ENCODE measurements at regions not wholly inside any gene's neighbourhood (a gene's known extent, or its start where the extent isn't known, plus 50 kb on each side); places are given as distances from the start of the nearest gene placed in this dataset.
"Not testable (repeated sequence)": the region's sequence is repeated elsewhere in the genome, so short reads cannot be mapped to it uniquely, and the experiment has no call there.

DNA sequence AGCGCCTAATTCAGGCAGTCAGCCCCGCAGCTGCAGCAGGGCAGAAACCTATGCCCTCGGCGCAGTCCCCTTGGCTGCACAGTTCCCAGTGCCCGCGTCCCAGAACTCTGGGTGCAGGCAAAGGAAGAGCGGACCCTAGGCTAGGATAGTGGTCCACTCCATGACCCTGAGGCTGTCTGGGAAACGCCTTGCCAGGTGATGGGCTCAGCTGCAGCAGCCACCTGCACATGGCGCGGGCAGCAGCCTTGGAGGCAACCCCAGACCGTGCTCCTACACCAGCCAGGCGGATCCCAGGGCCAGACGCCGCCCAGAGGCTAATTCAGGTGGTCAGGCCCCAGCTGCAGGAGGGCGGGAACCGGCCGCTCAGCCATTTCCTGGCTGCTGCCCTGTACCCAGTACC, 83.0 kb downstream of the POTEC start:
- DNase-seq (ENCODE audit: low read depth in 3 of 3, low spot score in 1 of 3), result not testable (repeated sequence)

DNA sequence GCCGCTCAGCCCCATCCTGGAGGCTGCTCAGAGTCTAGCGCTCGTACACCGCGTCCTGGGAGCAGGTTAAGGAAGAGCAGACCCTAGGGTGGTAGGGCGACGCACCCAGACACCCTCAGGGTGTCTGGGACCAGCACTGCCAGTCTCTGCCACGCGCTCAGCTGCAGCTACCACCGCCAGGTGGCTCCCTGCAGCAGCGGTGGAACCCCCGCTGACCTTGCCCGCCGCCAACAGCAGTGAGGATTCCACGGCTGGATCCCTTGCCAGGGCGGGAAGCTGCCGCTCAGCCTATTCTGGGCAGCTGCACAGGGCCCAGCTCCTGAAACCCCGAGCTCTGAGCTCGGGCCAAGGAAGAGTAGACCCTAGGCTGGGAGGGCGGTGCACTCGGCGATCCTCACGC, 83.6 kb downstream of the POTEC start:
- not testable (repeated sequence) for DNase-seq (ENCODE audit: low read depth in 3 of 3, low spot score in 1 of 3)

DNA sequence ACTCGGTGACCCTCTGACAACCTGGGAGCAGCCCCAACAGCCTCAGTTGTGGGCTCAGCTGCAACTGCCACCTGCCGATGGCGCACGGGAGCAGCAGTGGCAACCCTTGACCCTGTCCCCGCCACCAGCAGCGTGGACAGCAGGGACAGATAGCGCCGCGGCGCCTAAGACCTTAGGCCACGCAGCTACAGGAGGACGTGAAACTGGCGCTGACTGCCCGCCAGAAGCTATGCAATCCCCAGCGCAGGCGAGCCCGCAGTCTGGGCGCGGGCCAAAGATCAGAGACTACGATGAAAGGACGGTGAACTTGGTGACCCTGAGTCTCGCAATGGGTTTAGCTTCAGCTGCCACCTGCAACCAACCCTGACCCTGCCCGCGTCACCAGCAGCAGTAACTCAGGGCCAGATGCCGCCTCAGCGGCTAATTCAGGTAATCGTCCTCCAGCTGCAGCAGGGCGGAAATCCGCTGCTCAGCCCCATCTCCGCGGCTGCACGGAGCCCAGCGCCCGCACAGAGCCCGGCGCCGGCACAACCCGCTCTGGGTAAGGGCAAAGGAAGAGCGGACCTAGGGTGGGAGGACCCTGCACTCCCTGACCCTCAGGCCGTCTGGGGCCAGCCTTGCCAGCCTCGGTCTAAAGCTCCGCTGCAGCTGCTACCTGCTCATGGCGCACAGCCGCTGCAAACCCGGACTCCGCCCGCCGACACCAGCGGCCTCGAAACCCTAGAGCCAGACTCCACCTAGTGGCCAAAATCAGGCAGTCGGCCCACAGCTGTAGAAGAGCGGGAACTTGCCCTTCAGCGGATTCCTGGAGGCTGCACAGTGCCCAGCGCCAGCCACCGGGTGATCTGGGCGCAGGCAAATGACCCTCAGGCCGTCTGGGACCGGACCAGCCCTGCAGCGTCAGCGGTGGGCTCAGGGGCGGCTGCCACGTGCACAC, 85.1 kb downstream of the POTEC start:
- DNase-seq (ENCODE audit: low read depth in 3 of 3, low spot score in 1 of 3), result peak; percentile 9 to 52 (median 48)

DNA sequence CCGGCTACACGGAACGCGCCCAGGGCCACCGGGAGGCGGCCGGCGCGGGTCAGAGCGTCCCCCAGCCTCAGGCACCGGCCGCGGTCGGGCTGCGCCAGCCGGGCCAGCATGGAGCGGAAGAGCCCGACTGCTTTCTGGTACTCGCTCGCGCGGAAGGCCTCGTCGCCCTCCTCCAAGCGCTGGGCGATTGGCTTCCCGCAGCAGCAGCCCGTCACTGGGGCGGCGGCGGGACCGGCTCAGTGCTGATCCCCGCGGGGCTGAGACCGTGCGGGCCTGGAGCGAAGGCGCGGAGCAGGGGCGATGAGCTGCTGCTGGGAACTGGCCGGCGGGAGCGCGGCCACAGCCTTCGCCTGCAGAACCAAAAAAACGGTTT, 92.8 kb downstream of the POTEC start:
- DNase-seq (ENCODE audit: low read depth in 3 of 3, low spot score in 1 of 3), result peak in 1 of 3 donors; percentile 28

DNA sequence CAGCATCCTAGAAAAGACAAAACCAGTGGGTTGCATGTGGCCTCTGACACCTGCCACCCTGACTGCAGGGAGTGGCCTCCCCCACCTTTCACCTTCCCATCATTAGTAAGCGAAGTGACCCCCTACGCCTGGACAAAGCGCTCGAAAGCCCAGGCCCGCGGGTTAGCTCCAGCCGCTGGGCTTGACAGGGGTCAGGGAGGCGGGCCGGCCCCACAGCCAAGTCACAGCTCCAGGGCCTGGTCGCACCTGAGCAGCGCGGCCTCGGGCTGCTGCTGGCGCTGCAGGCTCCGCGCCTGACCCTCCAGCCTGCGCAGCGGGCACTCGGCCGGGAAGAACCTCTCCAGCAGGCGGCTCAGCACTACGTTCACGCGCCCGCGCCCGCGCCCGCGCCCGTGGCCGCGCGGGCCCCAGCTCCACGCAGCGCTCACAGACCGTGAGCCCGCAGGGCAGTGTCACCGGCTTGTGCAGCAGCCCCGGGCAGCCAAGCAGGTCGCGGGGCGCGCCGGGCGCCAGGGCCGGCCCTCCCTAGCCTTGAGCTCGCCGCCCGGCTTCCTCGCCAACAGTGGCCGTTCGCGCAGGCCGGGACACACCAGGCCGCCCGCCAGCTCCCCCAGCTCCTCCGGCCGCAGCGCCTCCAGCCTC, 93.3 kb downstream of the POTEC start:
- peak in 1 of 3 donors; percentile 18 for DNase-seq (ENCODE audit: low read depth in 3 of 3, low spot score in 1 of 3)

DNA sequence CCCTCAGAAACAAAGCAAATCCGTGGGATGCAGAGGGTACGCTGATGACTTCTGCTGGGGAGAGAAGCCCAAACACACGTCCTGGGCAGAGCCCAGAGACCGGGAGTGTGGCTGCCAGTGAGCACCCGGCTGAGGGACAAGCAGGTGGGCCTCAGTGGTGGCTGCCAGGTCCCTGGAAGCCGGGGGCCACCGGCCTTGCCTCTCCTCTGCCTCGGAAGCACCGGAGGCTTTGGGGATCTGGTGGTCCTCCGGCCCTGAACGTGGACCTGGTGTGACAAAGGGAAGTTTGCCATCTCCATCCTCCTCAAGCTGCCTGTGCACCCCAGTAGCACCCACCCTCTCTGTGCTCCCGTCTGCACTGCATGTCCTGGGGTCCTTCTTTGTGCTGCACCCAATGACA, 94.3 kb downstream of the POTEC start:
- DNase-seq (ENCODE audit: low read depth in 3 of 3, low spot score in 1 of 3), result not testable (repeated sequence)

DNA sequence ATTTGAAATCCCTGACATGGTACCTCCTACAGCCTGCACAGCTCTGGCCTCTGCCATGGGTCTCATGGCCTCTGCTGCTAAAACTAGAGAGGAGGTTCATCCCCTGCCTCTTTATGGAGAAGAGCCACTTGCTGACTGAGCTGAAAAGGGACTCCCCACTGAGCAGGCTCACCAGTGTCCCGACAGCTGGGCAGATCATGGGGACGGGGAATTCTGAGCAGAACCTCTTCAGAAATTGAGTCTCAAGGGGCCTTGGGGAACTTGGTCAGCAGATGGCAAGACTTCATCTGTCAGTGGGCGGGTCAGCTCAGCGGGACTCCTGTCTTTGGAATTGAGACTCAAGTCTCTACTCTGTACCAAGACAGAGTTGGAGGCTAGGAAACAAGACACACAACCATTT, 95.7 kb downstream of the POTEC start:
- not testable (repeated sequence) for DNase-seq (ENCODE audit: low read depth in 3 of 3, low spot score in 1 of 3)

DNA sequence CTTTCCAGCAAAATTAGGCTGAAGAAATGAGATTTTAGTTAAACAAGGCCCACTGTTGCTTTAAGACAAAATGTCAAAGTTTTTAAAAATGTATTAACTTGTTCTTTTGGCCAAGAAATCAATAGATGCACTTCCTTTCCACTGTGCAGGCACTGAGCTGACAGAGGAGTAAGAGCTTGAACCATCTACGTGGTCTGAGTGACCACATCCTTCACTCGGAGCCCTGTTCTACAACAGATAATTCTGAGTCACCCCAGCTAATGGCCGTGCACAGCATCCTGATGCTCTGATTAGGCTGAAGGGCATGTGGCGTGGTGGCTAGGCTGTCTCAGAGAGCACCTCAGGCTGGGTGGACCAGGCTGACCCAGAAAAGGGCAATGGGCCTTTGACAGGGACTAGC, 107.9 kb downstream of the POTEC start:
- DNase-seq (ENCODE audit: low read depth in 3 of 3, low spot score in 1 of 3), result not testable (repeated sequence)

DNA sequence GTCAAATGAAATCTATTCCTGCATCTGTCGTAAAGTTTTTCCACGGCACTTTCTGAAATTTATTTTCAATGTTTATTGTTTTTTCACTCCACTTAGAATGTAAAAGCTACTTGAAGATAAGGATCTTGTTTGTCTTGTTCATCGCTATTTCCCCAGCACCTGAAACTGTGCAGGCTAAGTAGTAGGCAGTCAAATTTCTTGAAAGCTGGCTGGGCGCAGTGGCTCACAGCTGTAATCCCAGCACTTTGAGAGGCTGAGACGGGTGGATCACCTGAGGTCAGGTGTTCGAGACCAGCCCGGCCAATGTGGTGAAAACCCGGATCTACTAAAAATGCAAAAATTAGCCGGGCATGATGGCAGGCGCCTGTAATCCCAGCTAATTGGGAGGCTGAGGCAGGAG, 111.0 kb downstream of the POTEC start:
- DNase-seq (ENCODE audit: low read depth in 3 of 3, low spot score in 1 of 3), result not testable (repeated sequence)

DNA sequence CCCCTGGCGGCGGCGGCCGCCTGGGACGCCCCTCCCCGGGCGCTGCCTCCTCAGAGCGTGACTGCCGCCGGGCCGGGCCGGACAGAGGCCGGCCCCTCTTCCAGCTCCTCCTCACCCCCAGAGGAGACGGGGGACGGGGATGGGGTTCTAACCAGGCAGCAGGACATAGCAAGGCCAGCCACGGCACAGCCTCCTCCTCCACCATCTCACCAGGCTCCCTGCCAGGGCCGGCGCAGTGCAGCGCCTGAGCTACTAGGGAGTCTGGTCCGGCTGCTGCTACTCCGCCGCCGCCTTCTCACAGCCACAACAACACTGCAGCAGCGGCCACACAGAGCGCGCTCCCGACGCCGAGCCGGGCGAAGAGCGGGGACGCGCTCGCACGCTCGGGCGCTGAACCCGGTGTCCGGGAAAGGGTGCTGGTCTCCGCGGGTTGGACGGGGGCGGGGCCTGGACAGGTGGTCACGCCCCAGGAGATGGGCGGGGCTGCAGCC, 112.3 kb downstream of the POTEC start:
- DNase-seq (ENCODE audit: low read depth in 3 of 3, low spot score in 1 of 3), result peak; percentile 9 to 42 (median 24)

DNA sequence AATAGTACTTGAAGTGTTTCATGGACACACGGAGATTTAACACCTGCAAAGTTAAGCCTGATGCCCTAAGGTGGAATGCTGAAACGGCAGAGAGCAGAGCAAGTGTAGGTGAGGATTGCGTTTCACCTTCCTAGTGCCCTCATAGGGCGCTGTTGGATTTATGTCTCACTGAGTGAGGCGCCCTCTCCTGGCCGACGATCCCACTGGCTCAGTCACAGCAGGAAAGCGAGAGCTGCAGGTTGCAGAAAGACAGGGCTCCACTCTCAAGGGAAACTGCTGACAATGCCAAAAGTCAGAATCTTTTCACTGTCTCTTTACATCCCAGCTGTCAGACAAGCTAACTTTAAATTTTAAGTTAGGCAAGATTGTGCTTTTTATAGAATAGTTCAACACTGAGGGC, 127.6 kb downstream of the POTEC start:
- DNase-seq (ENCODE audit: low read depth in 3 of 3, low spot score in 1 of 3), result peak in 2 of 3 donors; percentile 7 to 21

DNA sequence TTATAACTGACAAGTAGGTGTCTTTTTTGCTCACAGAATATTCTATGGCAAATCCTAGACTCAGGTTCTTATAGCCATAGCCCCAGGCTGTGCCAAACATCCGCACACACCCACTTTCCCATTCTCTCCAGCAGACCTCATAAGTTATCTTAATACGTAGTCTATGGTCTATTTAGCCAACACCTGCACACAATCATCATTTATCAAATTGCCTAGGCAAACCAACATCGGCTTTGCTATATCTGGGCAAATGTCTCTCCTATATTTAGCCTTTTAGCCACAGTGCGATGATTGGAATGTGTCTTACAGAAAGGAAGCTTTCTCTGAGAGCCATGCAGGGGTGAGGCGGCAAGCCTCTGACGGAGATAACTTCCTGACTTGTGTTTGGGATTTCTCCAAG, 128.0 kb downstream of the POTEC start:
- not testable (repeated sequence) for DNase-seq (ENCODE audit: low read depth in 3 of 3, low spot score in 1 of 3)

DNA sequence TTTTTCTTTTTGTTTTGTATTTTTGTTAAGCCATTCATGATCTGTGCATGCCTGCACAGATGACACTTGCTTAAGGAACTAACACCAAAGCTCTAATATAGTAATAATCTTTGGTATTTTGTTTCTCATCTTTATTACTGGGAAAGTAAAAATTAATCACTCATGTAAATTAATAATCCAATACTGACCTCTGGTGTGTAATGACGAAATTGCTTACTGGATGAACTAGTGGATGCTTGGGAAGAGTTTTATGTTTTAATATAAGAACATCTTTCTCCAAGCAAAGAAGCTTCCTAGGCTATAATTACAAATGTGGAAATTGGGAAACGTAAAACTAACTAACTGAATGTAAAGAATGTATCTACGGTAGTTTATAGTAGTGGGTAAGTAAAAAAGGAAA, 147.9 kb downstream of the POTEC start:
- not testable (repeated sequence) for DNase-seq (ENCODE audit: low read depth in 3 of 3, low spot score in 1 of 3)

DNA sequence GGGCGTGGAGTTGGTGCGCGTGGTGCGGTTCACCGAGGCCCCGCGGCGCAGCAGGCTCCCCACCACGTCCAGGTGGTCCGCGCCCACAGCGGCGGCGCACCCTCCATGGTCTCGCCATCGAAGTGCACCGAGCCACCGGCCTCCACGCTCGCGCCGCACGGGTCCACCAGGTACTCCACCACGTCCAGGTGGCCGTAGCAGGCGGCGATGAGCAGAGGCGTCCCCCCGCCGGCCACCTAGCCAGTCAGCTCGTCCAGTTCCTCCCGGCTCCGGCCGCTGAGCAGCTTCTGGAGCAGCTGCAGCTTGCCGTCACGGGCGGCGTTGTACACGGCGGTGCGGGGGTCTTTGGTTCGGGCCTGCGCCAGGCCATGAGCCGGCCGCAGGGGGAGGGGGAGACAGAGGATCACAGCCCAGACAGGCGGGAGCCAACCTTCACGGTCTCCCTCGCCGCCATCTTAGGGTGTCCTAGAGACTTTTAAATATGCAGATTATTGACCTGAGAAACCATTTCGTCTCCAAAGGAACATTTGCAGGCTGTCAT, 149.8 kb downstream of the POTEC start:
- DNase-seq (ENCODE audit: low read depth in 3 of 3, low spot score in 1 of 3), result not testable (repeated sequence)

DNA sequence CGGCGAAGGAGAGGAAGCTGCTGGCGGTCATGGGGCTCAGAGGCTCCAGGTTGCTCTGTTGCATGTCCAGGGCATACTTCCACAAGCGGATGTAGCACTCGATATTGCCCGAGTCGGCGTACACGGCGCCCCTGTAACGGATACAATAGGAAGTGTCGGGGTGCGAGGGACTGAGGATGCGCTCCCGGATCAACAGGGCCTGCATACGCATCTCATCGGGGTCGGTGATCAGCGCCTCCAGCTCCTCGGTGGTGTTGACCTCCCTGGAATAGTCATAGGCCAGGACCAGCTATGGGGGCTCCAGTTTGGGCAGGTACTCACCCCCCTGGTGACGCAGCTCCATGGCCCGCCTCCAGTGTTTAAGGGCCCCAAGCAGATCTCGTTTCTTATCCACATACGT, 150.8 kb downstream of the POTEC start:
- not testable (repeated sequence) for DNase-seq (ENCODE audit: low read depth in 3 of 3, low spot score in 1 of 3)

DNA sequence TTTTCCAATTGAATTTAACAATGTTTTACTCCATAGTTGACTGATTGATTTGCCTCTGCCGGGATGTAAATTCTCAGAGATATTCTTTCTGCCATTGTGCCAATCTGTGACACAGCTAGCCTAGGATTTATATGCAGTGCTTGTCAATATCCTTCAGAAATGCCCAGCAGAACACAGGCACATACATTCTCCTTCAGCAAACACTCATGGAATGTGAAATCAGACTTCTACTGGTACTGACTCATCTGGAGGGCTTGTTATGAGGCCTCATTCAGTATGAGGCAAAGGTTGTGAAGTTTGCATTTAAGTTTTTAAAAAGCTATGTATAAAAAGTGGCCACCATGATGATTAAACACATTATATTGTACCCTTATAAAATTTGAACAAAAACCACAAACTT, 158.4 kb downstream of the POTEC start:
- not testable (repeated sequence) for DNase-seq (ENCODE audit: low read depth in 3 of 3, low spot score in 1 of 3)

DNA sequence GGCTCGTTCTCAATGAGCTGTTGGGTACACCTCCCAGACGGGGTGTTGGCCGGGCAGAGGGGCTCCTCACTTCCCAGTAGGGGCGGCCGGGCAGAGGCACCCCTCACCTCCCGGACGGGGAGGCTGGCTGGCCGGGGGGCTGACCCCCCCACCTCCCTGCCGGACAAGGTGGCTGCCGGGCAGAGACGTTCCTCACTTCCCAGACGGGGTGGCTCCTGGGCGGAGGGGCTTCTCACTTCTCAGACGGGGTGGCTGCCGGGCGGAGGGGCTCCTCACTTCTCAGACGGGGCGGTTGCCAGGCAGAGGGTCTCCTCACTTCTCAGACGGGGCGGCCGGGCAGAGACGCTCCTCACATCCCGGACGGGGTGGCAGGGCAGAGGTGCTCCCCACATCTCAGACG, 160.7 kb downstream of the POTEC start:
- DNase-seq (ENCODE audit: low read depth in 3 of 3, low spot score in 1 of 3), result not testable (repeated sequence)

DNA sequence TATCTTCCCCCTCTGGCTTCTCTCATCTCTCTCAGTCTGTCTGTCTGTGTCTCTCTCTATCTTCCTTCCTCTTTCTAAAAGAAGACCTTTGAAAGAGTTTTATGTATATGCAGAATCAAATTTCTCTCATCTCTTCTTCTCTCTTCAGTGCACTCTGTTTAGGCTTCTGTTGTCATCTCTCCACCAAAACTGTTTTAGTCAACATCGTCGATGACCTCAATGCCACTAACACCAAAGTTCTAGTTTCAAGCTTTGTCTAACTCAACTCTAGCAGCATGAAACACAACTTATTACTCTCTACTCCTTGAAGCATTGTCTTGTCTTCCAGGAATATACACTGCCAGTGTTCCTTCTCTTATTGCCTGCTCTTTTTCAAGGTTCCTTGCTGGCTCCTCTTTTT, 163.9 kb downstream of the POTEC start:
- DNase-seq (ENCODE audit: low read depth in 3 of 3, low spot score in 1 of 3), result not testable (repeated sequence)

DNA sequence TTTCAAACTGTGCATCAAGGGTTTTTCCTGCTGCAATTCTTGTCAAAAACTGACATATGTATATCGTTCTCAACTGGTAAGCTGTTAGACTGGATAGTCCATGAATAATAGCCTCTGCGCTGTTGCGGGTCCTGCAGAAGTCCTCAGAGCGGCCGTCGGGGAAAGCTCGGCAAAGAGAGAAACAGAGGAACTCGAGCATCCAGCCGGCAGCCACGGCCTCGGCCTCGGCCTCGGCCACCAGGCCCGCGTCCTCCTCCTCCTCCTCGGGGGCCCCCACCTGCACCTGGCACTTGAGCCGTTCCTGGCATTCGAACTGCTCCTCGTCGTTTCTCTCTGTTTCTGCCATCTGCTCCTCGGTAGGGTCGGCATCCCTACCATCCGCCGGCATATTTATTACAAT, 165.0 kb downstream of the POTEC start:
- DNase-seq (ENCODE audit: low read depth in 3 of 3, low spot score in 1 of 3), result not testable (repeated sequence)

DNA sequence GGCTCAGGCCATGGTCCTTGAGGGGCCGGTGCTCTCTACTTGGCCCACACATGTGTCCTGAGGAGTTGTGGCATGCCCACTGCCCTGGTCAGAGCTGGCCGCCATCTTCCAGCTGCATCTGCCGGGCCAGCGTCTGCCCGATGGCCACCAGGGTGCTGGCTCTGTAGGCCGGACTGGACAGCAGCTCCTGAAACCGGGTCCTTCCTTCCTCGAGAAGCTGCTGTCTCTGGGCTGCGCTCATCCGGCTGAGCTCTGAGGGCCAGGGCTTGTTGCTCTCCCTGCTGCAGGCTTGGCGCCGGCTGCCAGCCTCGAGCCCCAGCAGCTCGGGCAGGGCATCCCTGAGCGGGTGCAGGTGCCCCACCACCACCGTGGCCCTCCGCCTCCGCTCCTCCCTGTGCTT, 182.1 kb downstream of the POTEC start:
- not testable (repeated sequence) for DNase-seq (ENCODE audit: low read depth in 3 of 3, low spot score in 1 of 3)

DNA sequence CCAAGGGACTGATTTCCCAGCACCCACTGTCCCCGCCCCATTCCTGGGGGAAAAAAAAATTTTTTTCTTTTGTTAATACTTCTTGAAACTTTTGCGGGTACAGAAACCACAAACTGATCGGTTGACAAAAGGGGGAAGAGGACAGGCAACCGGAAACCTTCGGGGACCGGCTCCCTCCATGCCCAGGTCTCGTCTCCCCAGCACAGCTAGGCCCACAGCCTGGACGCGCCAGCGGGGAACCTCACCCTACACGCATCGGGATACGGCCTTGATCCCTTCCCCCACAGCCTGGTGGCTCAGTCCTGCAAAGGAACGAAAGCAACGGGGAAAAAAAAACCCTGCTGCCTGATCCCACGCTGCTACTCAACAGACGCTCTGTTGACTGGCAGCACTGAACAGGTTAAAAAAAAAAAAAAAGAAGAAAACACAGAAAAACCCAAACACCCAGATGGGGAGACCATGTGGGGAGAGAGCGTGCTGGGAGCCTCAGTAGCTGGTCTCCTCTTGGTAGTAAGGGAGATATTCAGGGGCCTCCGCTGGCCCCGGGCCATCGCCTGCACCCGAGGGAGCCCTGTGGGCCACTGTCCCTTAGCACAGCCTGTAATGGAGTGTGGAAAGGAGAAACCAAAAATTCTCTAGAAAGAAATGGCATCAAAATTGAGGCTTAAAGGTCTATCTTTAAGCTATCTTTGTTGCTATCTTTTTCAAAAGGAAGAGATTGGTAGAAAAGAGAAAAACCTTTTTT, 185.7 kb downstream of the POTEC start:
- DNase-seq (ENCODE audit: low read depth in 3 of 3, low spot score in 1 of 3), result not testable (repeated sequence)

Measured in stimulated activated CD4-positive, alpha-beta T cell treated with anti-CD3 and anti-CD28 coated beads, TNF-alpha, amount 100 ng/mL, for 1 hour (primary cell).